Activated CD4-positive, alpha-beta memory T cell treated with anti-CD3 and anti-CD28 coated beads for 36 hours (primary cell): ENCODE measurements at regions not wholly inside any gene's neighbourhood (a gene's known extent, or its start where the extent isn't known, plus 50 kb on each side); places are given as distances from the start of the nearest gene placed in this dataset.
"Not testable (repeated sequence)": the region's sequence is repeated elsewhere in the genome, so short reads cannot be mapped to it uniquely, and the experiment has no call there.

Experiments
- CTCF ChIA-PET: fragments of 350-600 bp; sonication (Branson Sonifier 250); formaldehyde crosslinking; loops from one replicate; lab custom pipeline; 2021; ENCODE audit warnings: antibody characterized with exemption, inconsistent platforms; lab: Charles Lee
- POLR2A ChIA-PET: fragments of 350-600 bp; sonication (Branson Sonifier 250); formaldehyde crosslinking; loops from one replicate; lab custom pipeline; 2021; ENCODE audit warnings: antibody characterized with exemption; lab: Charles Lee
- DNase-seq: peaks from one replicate; pipeline ENCODE4 v3.0.0-alpha.2; 2020
- H3K27ac Mint-ChIP-seq: one replicate; pipeline ENCODE4 v1.8.0; 2021; ENCODE audit warnings: mixed read lengths
- H3K27me3 Mint-ChIP-seq: one replicate; pipeline ENCODE4 v1.8.0; 2021; ENCODE audit warnings: mixed read lengths
- H3K36me3 Mint-ChIP-seq: one replicate; pipeline ENCODE4 v1.8.0; 2021; ENCODE audit warnings: mixed read lengths
- H3K4me1 Mint-ChIP-seq: one replicate; pipeline ENCODE4 v1.8.0; 2021; ENCODE audit warnings: low read depth, mixed read lengths
- H3K4me3 Mint-ChIP-seq: one replicate; pipeline ENCODE4 v1.8.0; 2021; ENCODE audit warnings: mild to moderate bottlenecking, mixed read lengths
- H3K9me3 Mint-ChIP-seq: one replicate; pipeline ENCODE4 v1.8.0; 2021; ENCODE audit warnings: mixed read lengths
- intact Hi-C: fragments of 100-400 bp; cut with micrococcal nuclease; formaldehyde crosslinking; loops from one replicate; pipeline ENCODE4 v1.15.1; 2023

- CTCF ChIA-PET: no interaction called here
- Mint-ChIP-seq H3K27me3 (no peaks in the 10 kb centered on the region), H3K27ac (no peak overlapping the region), H3K9me3 (peaks cover 15% of the 10 kb centered on the region), H3K36me3 (no peaks in the 10 kb centered on the region), H3K4me3 (no peak overlapping the region), H3K4me1 (no peaks in the 10 kb centered on the region)
- intact Hi-C loops: no loop called here
- POLR2A ChIA-PET: no interaction called here
- DNase-seq: no peak
Measured at GRCh38 chr11:39664023-39664422, 1795.4 kb downstream of the LRRC4C start.

GRCh38 chr11:39661890-39662289 lies 1797.6 kb downstream of the LRRC4C start:
- DNase-seq: no peak
- H3K4me1 Mint-ChIP-seq: no peaks in the 10 kb centered on the region
- intact Hi-C loops: no loop called here
- no peak overlapping the region for H3K27ac Mint-ChIP-seq
- peaks cover 15% of the 10 kb centered on the region for H3K9me3 Mint-ChIP-seq
- CTCF ChIA-PET: no interaction called here
- POLR2A ChIA-PET: no interaction called here
- H3K36me3 Mint-ChIP-seq: no peaks in the 10 kb centered on the region
- no peak overlapping the region for H3K4me3 Mint-ChIP-seq
- H3K27me3 Mint-ChIP-seq: no peaks in the 10 kb centered on the region

GRCh38 chr11:39651857-39652461 lies 1807.5 kb downstream of the LRRC4C start:
- H3K4me3 Mint-ChIP-seq: no peak overlapping the region
- POLR2A ChIA-PET: no interaction called here
- H3K4me1 Mint-ChIP-seq: no peaks in the 10 kb centered on the region
- H3K27ac Mint-ChIP-seq: no peak overlapping the region
- intact Hi-C loops: no loop called here
- no peaks in the 10 kb centered on the region for H3K27me3 Mint-ChIP-seq
- DNase-seq: no peak
- CTCF ChIA-PET: no interaction called here
- H3K36me3 Mint-ChIP-seq: no peaks in the 10 kb centered on the region
- peaks cover 8% of the 10 kb centered on the region for H3K9me3 Mint-ChIP-seq

- H3K27ac Mint-ChIP-seq: no peak overlapping the region
- intact Hi-C loops: no loop called here
- CTCF ChIA-PET: no interaction called here
- no peak overlapping the region for H3K4me3 Mint-ChIP-seq
- peaks cover 8% of the 10 kb centered on the region for H3K9me3 Mint-ChIP-seq
- H3K36me3 Mint-ChIP-seq: no peaks in the 10 kb centered on the region
- no peaks in the 10 kb centered on the region for H3K4me1 Mint-ChIP-seq
- POLR2A ChIA-PET: no interaction called here
- H3K27me3 Mint-ChIP-seq: no peaks in the 10 kb centered on the region
- DNase-seq: no peak
Measured at GRCh38 chr11:39641751-39642150, 1817.7 kb downstream of the LRRC4C start.

- H3K27me3 Mint-ChIP-seq: no peaks in the 10 kb centered on the region
- no peak overlapping the region for H3K27ac Mint-ChIP-seq
- intact Hi-C loops: no loop called here
- CTCF ChIA-PET: no interaction called here
- no peak overlapping the region for H3K4me3 Mint-ChIP-seq
- peaks cover 6% of the 10 kb centered on the region for H3K9me3 Mint-ChIP-seq
- no peaks in the 10 kb centered on the region for H3K4me1 Mint-ChIP-seq
- POLR2A ChIA-PET: no interaction called here
- no peak for DNase-seq
- H3K36me3 Mint-ChIP-seq: no peaks in the 10 kb centered on the region
Measured at GRCh38 chr11:39630365-39630764, 1829.1 kb downstream of the LRRC4C start.

GRCh38 chr11:39628311-39628710 lies 1831.1 kb downstream of the LRRC4C start:
- H3K4me1 Mint-ChIP-seq: no peaks in the 10 kb centered on the region
- H3K27me3 Mint-ChIP-seq: no peaks in the 10 kb centered on the region
- H3K4me3 Mint-ChIP-seq: no peak overlapping the region
- DNase-seq: no peak
- POLR2A ChIA-PET: no interaction called here
- CTCF ChIA-PET: no interaction called here
- H3K9me3 Mint-ChIP-seq: peaks cover 6% of the 10 kb centered on the region
- intact Hi-C loops: no loop called here
- no peak overlapping the region for H3K27ac Mint-ChIP-seq
- no peaks in the 10 kb centered on the region for H3K36me3 Mint-ChIP-seq

- intact Hi-C loops, H3K27me3 Mint-ChIP-seq, CTCF ChIA-PET, H3K27ac Mint-ChIP-seq, H3K4me3 Mint-ChIP-seq, H3K36me3 Mint-ChIP-seq, H3K4me1 Mint-ChIP-seq, POLR2A ChIA-PET, DNase-seq: not testable (repeated sequence)
- H3K9me3 Mint-ChIP-seq: peaks cover 12% of the 10 kb centered on the region
Measured at GRCh38 chr11:39620309-39620708, 1839.1 kb downstream of the LRRC4C start.

- Mint-ChIP-seq H3K4me1 (no peaks in the 10 kb centered on the region), H3K27me3 (no peaks in the 10 kb centered on the region), H3K36me3 (no peaks in the 10 kb centered on the region), H3K9me3 (peaks cover 17% of the 10 kb centered on the region), H3K4me3 (no peak overlapping the region), H3K27ac (no peak overlapping the region)
- ChIA-PET CTCF (no interaction called here), POLR2A (no interaction called here)
- intact Hi-C loops: no loop called here
- DNase-seq: no peak
Measured at GRCh38 chr11:39617971-39618370, 1841.5 kb downstream of the LRRC4C start.

GRCh38 chr11:39589391-39589790 lies 1870.1 kb downstream of the LRRC4C start:
- Mint-ChIP-seq H3K4me3 (no peak overlapping the region), H3K36me3 (no peaks in the 10 kb centered on the region), H3K27me3 (no peaks in the 10 kb centered on the region), H3K4me1 (no peaks in the 10 kb centered on the region), H3K27ac (no peak overlapping the region), H3K9me3 (peaks cover 3% of the 10 kb centered on the region)
- DNase-seq: no peak
- CTCF ChIA-PET: no interaction called here
- POLR2A ChIA-PET: no interaction called here
- intact Hi-C loops: no loop called here

GRCh38 chr11:39586036-39586435 lies 1873.4 kb downstream of the LRRC4C start:
- H3K4me3 Mint-ChIP-seq: no peak overlapping the region
- intact Hi-C loops: no loop called here
- no peaks in the 10 kb centered on the region for H3K27me3 Mint-ChIP-seq
- H3K9me3 Mint-ChIP-seq: peaks cover 7% of the 10 kb centered on the region
- H3K36me3 Mint-ChIP-seq: no peaks in the 10 kb centered on the region
- ChIA-PET POLR2A (no interaction called here), CTCF (no interaction called here)
- H3K4me1 Mint-ChIP-seq: no peaks in the 10 kb centered on the region
- no peak for DNase-seq
- no peak overlapping the region for H3K27ac Mint-ChIP-seq

- no peak for DNase-seq
- ChIA-PET CTCF (no interaction called here), POLR2A (no interaction called here)
- Mint-ChIP-seq H3K36me3 (no peaks in the 10 kb centered on the region), H3K4me1 (no peaks in the 10 kb centered on the region), H3K4me3 (no peak overlapping the region), H3K27ac (no peak overlapping the region), H3K27me3 (no peaks in the 10 kb centered on the region), H3K9me3 (peaks cover 9% of the 10 kb centered on the region)
- intact Hi-C loops: no loop called here
Measured at GRCh38 chr11:39571081-39571480, 1888.4 kb downstream of the LRRC4C start.

GRCh38 chr11:39570526-39570925 lies 1888.9 kb downstream of the LRRC4C start:
- ChIA-PET CTCF (no interaction called here), POLR2A (no interaction called here)
- intact Hi-C loops: no loop called here
- Mint-ChIP-seq H3K27ac (no peak overlapping the region), H3K9me3 (peaks cover 10% of the 10 kb centered on the region), H3K4me1 (no peaks in the 10 kb centered on the region), H3K4me3 (no peak overlapping the region), H3K36me3 (no peaks in the 10 kb centered on the region), H3K27me3 (no peaks in the 10 kb centered on the region)
- no peak for DNase-seq

GRCh38 chr11:39569789-39570188 lies 1889.7 kb downstream of the LRRC4C start:
- H3K9me3 Mint-ChIP-seq: peaks cover 16% of the 10 kb centered on the region
- H3K27me3 Mint-ChIP-seq: no peaks in the 10 kb centered on the region
- POLR2A ChIA-PET: no interaction called here
- no peaks in the 10 kb centered on the region for H3K4me1 Mint-ChIP-seq
- CTCF ChIA-PET: no interaction called here
- no peak overlapping the region for H3K4me3 Mint-ChIP-seq
- no peaks in the 10 kb centered on the region for H3K36me3 Mint-ChIP-seq
- H3K27ac Mint-ChIP-seq: no peak overlapping the region
- DNase-seq: no peak
- intact Hi-C loops: no loop called here
